GM19035 (cell line): ENCODE measurements at regions not wholly inside any gene's neighbourhood (a gene's known extent, or its start where the extent isn't known, plus 50 kb on each side); places are given as distances from the start of the nearest gene placed in this dataset.
A peak's percentile ranks its signal among the peaks of the same experiment; 100 is the strongest.

ENCODE experiments used
- ATAC-seq: cut with Tn5 transposase; IDR thresholded peaks from one replicate; pipeline ENCODE4 v1.9.1; 2021; ENCODE audit not compliant: unreplicated experiment

DNA sequence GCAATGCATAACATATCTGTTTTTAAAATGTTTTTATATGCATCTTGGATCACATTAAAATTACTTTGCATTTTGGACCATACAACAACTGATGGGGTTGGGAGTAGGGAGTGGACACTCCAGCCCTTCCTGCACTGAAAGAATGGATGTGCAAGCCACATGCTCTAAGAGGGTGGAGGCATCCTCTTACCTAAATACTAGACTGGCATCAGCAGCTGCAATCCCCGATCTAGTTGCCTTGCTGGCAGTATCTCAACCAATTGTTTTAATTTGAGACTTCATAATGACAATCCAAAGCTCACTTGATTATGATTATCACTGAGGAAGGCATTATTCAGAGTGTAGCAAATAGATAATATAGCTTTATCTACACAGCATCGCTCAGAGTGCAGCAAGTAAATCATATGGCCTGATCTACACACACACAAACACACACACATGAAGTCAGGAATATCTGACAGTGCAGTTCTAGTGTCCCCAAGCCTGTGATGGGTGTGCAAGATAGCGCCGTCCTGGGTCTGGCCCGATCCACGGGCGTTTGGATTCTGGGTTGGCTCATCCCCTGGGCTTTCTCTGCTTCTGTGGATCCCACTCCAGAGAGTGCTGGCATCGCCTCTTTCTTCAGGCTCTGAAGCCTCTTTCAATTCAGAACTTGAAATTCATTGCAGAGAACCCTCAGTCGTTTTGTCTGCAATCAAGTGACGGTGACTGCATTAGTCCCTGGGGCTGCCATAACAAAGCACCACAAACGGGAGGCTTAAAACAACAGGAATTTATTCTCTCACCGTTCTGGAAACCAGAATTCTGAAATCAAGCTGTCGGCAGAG is 181.3 kb downstream of the ETS2 start:
- ATAC-seq, result no peak

DNA sequence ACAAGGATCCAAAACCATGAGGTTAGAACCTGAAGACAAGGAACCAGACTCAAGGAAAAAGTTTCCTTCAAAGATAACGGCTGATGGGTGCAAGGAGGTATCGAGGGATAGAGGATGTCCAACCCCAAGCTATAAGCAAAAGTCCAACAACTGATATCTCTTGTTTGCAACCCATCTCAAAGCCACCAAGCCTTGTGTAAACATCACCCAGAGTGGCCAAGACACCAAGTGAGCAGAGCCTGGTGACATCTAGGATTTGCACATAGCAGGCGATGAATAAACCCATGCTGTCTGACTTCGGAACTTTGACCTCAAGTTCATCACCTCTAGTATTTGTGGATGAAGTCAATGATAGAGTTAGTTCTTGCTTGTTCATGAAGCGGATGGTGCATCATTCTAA is 180.7 kb downstream of the ETS2 start:
- ATAC-seq, result no peak

DNA sequence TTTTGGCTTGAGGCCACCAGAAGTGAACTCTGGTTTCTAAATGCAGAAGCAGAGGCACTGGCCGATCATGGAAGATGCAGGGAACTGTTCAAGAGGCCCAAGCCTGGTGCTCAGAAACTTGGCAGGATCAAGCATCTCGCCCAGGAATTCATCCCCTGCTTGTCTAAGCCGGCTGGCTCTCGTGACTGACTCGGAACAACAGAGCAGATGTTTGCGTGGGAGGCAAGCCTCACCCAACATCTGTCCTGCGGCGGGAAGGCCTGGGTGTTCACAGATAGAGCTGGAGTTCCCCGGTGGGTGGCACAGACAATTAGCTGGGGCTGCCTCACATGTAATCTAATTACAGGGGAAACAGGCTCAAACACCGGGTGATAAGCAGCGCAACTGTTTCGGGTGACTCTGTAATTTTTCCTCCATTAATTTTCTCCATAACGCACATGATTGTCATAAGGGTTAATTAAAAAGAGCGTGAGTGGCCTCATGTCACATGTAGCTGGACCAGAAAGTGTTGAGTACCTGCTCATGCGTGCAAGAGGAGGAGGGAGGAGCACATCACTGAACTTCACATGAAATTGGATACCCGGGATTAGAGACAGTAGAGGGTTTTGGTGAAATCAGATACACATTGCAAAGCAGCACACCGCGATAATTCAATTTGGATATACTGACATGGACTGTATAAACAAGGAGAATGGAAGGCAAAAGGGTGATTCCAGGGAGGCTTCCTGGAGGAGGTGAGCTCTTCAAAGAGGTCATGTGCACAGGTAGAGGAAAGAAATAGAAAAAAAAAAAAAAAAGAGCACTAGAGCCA is 180.0 kb downstream of the ETS2 start:
- ATAC-seq, result peak; percentile 52

DNA sequence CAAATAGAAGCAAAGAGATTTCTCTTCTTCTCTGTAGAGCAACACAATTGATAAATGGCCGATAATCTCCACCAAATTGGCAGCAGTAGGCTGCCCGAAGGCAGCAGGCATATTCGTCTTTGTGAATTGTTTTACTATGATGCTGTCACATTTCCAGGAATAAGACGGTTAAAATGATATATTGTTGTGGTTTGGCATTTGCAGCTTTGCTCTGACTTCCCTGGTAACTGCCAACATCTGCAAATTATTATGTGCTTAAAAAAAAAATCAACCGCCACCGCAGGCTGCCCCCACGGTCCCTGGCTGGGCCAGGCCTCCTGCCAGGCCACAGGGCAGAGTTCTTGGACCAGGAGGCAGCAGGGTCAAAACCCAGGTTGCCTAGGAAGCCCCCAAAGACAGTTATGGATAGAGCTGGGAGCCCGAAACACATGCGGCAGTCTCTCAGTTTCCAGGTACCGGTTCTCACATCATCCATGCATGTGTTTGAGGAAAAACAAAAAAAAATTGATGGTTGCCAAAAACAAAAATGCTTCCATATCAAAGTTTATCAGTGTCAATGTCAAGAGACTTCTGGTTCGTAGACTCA is 179.3 kb downstream of the ETS2 start:
- no peak for ATAC-seq

DNA sequence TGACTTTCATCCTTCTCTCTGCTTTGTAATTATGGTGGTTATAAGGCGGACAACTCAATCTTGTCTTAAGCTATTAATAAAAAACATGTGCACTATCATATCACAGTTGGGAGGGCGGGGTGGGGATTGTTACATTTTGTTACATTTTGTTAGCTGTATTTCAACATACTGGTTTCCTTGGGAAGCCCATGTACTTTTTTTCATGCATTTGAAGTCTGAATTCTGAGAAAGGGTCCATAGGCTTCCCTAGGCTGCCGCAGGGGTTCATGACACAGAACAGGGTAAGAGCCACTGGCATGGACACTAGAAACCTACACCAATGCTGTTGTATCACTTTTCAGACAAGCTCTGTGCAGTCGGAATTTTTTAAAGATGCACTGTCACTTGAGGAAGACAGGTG is 178.8 kb downstream of the ETS2 start:
- no peak for ATAC-seq

DNA sequence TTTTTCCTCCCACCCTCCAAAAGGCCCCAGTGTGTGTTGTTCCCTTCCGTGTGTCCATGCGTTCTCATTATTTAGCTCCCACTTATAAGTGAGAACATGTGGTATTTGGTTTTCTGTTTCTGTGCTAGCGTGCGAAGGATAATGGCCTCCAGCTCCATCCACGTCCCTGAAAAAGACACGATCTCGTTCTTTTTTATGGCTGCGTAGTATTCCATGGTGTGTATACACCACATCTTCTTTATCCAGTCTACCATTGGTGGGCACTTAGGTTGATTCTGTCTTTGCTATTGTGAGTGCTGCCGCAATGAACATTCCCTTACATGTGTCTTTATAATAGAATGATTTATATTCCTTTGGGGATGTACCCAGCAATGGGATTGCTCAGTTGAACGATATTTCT is 177.8 kb downstream of the ETS2 start:
- ATAC-seq, result no peak

DNA sequence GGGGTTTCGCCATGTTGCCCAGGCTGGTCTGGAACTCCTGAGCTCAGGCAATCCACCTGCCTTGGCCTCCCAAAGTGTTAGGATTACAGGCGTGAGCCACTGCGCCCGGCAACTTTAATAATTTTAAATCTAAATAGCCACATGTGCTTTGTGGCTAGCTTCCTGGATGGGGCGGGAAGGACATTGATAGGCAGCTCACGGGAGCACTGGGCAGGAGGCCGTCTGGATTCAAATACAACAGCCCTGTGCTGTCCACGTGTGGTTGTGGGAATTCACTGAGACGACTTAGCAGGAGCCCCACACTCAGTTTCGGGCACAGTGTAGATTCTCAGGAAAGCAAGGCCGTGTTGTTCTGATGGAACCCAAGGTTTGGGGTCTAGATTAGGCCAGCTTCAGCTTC is 177.1 kb downstream of the ETS2 start:
- ATAC-seq, result no peak

DNA sequence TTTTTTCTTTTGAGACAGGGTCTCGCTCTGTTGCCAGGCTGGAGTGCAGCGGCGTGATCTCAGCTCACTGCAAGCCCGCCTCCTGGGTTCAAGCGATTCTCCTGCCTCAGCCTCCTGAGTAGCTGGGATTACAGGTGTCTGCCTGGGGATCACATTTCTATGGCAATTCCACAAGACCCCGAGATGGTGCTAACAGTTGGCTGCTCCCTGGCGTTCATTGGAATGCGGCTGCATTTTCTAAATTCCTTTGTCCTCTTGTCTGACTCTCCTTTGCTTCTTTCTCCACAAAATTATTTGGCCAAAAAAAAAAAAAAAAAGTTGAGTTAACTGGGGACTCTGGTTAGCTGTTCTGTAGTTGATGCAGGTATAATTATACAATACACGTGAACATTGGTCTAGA is 176.4 kb downstream of the ETS2 start:
- no peak for ATAC-seq

DNA sequence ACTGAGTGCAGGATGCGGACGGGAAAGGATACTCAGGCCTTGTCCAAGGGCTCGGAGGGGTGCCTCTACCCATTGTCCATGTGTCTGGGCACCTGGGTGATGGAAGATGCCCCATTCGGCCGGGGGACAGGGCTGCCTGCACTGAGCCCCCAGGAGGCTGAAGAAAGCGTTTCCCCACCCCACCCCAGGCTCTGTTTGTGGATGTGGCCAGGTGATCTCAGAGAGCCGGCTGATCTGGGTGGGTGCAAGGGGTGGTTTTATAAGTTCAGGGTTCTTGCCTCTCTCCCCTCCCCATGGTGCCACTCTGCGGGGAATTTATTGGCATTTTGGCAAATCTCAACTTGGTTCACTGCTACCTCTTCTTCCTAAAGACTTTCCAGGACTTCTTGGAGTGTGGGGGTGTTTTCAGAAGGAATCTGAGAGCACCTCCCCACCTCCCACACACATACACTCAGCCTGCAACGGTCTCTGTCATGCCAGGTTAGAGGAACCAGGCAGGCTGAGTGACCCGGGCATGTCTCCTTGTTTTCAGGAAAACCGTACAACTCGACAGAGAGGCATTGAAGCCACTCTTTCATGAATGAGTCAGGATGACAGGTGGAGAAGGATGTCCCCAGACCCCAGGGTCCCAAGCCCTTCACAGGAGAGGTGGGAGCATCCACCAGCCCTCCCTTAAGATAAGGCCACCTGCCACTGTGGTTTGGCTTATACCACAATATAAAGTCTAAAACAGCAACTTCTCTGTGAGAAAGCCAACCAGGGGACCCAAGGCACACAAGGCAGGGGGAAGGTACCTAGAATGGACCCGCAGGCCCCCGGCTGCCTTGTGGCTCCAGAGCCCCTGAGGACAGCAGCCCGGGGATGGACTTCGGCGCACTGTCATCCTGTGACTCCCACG is 174.9 kb downstream of the ETS2 start:
- ATAC-seq, result no peak

DNA sequence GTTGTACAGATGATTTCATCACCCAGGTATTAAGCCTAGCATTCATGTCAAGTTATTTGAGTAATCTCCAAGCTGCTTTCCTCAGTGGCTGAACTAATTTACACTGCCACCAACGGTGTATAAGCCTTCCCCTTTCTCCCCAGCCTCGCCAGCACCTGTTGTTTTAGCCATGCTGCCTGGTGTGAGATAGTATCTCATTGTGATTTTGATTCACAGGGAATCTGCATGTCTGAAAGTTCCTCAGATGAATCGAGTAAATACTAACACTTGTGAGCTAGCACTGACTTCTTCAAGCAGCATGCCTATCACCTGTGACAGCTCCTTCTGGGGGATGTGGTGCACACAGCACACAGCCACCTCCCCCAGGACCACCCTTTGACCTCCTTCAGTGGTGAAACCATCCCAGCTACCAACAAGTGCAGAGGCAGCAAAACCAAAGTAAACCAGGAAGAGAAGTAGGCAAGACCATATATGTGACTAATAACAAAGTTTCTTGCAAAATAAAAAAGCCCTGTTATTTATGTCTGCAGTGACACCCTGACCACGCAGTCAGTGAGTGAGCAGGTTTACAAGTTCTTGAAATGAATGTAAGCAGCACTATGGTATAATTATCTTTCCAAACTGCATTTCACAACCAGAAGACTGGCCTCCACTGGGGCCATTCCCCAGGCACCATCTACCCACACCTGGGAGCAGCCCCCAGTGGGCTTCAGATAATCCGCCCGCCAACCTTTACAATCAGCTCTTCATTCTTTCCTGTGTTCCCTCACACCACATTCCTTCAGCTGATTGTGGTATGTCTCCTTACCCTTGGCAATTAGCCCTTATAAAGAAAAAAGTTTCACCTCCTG is 173.8 kb downstream of the ETS2 start:
- no peak for ATAC-seq

DNA sequence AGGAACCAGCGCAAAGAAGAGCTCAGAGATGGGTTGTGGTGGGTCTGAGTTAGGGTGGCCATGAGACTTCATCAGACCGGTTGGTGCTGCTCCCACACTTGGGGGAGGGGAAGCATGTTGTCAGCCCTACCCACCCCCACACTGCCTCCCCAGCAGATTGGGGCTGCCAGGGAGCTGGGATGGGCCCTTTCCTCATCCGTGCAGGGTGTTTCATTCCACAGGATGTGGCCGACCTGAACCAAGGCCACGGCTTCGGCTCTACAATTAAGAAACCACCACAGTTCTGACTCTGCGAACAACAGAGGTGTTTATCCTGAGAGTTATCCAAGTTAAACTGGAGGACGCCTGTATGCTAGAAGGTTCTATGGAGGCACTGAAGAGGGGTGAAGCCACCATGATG is 171.2 kb downstream of the ETS2 start:
- no peak for ATAC-seq

DNA sequence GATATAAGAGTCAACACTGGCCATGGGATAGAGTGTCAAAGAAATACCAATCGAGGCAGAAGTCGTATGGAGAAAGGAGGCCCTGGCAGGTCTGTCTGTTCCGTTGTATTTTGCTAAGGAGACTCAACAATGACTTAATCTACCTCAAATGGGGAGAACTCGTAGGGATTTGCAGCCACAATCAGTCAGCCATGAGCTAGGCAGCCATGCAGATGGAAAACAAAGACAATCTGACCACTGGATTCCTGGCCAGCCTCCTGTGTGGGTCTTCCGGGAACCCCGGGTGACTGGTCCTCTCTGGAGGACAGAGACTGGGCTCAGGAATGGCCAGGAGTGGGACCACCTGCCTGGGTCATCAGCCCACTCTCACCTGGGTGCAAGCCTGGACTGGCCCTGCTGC is 167.8 kb downstream of the ETS2 start:
- ATAC-seq, result no peak

DNA sequence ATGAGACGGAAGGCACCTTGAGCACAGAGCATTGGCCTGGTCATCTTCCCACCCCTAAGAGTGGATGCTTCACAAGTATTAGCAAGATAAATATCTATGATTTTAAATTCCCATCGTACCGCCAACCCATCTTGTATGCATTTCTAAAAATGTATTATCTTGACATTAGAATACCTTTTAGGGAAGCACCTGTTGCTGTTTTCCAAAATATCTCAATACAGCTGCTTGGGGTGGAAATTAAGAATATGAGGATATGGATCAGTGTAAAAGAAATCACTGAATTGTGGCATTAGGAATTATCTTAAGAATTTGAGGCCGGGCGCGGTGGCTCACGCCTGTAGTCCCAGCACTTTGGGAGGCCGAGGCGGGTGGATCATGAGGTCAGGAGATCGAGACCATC is 166.3 kb downstream of the ETS2 start:
- no peak for ATAC-seq

DNA sequence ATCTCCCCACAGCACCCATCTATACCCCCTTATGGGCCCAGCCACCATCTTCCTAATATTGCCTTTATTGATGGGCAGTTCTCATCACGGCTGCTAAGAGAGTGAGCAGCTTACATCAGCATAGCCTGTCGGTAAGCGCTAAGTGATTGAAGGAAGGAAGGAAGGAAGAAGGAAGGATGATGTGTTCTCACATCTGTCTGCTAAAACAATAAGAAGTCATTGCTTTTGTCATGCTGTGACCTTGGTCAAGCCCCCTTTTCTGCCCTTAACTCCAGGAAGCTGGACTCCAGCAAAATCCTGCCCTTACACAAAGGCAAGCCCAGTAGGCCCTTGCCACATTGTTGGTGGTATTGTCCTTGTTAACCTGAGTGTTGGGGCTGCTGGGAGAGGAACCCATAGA is 165.0 kb downstream of the ETS2 start:
- ATAC-seq, result no peak

DNA sequence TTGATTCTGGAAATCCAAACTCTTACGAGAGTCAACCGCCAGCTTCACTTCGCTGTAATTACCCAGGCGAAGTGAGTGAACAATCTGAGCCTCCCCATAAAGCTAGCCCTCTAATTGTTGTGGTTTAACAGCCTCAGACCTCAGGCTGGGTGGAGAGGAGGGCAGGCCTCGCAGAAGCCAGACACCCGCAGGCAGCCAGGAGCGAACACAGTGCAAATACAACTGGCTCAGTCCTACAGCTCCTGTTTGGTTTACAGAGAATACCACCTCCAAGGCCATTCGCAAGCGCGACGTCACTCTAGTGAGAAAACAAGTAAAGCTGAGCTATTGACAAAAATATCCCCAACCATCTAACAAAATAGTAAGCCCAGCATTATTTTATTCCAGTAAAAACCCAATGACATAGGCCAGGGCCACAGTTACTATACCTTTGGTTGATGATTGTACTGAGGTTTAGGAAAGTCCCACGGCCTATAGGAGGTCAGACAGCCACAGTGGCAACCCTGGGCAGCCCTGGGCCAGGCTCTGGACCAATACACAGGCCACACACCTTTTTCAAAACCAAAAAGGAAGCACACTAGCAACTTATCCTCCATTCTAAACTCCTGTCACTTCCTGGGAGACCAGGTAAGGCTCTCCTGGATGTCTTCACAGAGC is 163.3 kb downstream of the ETS2 start:
- ATAC-seq, result no peak

DNA sequence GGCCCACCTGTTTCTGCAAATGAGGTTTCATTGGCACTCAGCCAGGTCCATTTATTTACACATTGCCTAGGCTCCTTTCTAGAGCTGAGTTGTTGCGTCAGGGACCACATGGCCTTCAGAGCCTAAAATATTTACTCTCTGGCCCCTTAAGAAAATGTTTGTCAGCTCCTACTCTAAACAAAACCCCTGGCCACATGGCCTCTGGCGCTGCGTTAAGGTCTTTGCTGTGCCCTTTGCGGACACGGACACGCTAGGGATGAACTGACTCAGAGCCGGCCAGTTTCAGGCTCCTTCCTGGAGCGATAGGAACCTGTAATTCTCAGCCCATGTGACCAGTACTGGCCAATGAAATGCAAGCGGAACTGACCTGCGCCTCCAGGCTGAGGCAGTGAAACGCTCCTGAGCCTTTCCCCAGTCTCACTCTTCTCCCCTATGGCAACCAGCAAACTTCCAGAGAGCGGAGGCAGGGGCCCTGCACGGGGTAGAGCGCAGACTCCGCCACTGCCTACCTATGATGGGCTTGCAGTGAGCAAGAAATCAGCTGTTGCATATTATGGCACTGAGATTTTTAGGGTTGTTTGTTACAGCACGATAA is 160.3 kb downstream of the ETS2 start:
- no peak for ATAC-seq

DNA sequence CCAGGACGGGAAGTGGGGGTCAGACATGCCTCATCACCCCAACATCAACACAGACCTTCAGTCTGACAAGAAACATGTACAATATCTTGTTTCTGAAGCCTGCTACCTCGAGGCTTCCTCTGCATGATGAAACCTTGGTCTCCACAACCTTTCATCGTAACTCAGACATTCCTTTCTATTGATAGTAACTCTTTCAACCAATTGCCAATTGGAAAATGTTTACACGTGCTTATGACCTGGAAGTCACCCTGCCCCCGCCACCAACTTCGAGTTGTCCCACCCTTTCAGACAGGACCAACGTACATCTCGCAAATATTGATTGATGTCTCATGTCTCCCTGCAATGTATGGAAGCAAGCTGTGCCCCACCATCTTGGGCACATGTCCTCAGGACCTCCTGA is 159.5 kb downstream of the ETS2 start:
- ATAC-seq, result no peak

DNA sequence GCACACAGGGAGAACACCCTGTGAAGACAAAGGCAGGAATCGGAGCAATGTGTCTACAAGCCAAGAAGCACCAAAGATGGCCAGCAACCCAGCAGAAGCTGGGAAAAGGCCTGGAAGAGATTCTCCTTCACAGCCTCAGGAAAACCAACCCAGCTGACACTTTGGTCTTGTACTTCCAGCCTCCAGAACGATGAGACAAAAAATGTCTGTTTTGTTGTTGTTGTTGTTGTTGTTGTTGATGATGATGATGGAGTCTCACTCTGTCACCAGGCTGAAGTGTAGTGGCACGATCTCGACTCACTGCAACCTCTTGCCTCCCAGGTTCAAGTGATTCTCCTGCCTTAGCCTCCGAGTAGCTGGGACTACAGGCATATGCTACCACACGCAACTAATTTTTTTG is 157.3 kb downstream of the ETS2 start:
- ATAC-seq, result no peak

DNA sequence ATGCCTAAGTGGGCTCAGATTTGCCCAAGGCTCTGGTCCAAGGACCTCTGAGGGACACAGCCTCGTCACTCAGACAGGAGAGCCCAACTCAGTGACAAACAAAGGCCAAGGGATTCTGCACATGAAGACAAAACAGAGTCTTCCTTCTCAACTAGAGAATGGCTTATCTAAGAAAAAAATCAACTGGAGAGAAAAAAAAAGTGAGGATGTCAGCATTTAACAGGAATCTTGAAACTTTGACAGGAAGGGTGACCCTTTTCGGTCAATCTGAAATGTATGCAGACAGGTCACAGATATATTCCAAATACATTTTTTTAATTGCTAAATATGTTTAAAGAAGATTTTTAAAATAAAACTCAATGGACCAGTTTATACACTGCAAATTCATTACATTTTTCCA is 154.5 kb downstream of the ETS2 start:
- no peak for ATAC-seq
